Osteoblast (primary cell): ENCODE measurements at regions not wholly inside any gene's neighbourhood (a gene's known extent, or its start where the extent isn't known, plus 50 kb on each side); places are given as distances from the start of the nearest gene placed in this dataset.

ENCODE experiments used
- DNase-seq: peaks from one replicate; pipeline ENCODE4 v3.0.0; 2011; ENCODE audit warnings: low spot score, mixed read lengths; ENCODE audit not compliant: insufficient read length; ENCODE audit errors: missing footprints
- H2AFZ ChIP-seq: 2 replicates; pipeline ENCODE4 v1.6.0; 2011; ENCODE audit warnings: mild to moderate bottlenecking, low read length
- H3K27ac ChIP-seq: 2 replicates; pipeline ENCODE4 v1.5.1; 2011; ENCODE audit warnings: mild to moderate bottlenecking, low read depth, low read length, moderate library complexity
- H3K27me3 ChIP-seq: 2 replicates; pipeline ENCODE4 v1.6.0; 2012; ENCODE audit warnings: mild to moderate bottlenecking, control low read depth, inconsistent platforms, low read length, moderate library complexity; ENCODE audit not compliant: insufficient read depth
- H3K36me3 ChIP-seq: 2 replicates; pipeline ENCODE4 v1.5.1; 2011; ENCODE audit warnings: mild to moderate bottlenecking, low read length, control low read depth, moderate library complexity; ENCODE audit not compliant: insufficient read depth
- H3K4me1 ChIP-seq: 2 replicates; pipeline ENCODE4 v1.5.1; 2011; ENCODE audit warnings: mild to moderate bottlenecking, low read length, control low read depth, moderate library complexity; ENCODE audit not compliant: insufficient read depth
- H3K4me2 ChIP-seq: 2 replicates; pipeline ENCODE4 v1.6.0; 2011; ENCODE audit warnings: mild to moderate bottlenecking, low read length; ENCODE audit not compliant: insufficient read depth
- H3K4me3 ChIP-seq: fragments of 200-600 bp; sonication (generic); 3 replicates; pipeline ENCODE4 v1.5.1; 2012; ENCODE audit warnings: mild to moderate bottlenecking, low read length, inconsistent platforms; ENCODE audit not compliant: insufficient read depth
- H3K79me2 ChIP-seq: 2 replicates; pipeline ENCODE4 v1.6.0; 2012; ENCODE audit warnings: mild to moderate bottlenecking, low read length, control low read depth, inconsistent platforms; ENCODE audit not compliant: insufficient read depth
- H3K9me3 ChIP-seq: 2 replicates; pipeline ENCODE4 v1.5.1; 2011; ENCODE audit warnings: low read depth, low read length, control low read depth
- H4K20me1 ChIP-seq: 2 replicates; pipeline ENCODE4 v1.6.0; 2012; ENCODE audit warnings: mild to moderate bottlenecking, low read length, control low read depth; ENCODE audit not compliant: insufficient read depth
- TF ChIP-seq, protein P1 (sequence below): IDR thresholded peaks from 2 replicates; pipeline ENCODE4 v1.5.1; 2011; ENCODE audit warnings: mild to moderate bottlenecking, low read depth, low read length, moderate library complexity; ENCODE audit errors: extremely low read depth

DNA sequence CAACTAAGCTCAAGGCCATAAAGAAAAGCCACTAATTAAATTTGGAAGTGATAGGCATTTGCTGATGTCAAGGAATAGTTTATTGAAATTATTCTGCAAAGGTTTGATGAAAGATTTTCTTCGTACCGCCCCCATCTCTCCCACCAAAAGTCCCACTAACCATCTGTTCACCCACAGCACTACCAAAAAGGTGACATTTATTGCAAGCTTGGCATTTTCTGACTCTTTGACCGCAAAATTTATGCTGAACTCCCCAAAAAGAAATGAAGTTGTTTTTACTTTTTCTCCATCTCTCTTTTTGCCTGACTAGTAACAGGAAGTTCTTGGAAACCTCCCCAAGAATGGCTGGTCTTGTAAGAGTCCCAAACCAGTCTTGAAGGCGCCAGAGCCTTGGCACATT is 384.9 kb upstream of the SOX9 start:
- Histone ChIP-seq H3K9me3 (no peaks in the 10 kb centered on the region), H3K4me1 (no peaks in the 10 kb centered on the region), H3K4me2 (no peak overlapping the region), H3K36me3 (no peaks in the 10 kb centered on the region), H2AFZ (no peak overlapping the region), H3K4me3 (no peak overlapping the region), H3K79me2 (no peaks in the 10 kb centered on the region), H4K20me1 (no peaks in the 10 kb centered on the region), H3K27me3 (no peaks in the 10 kb centered on the region), H3K27ac (no peak overlapping the region)
- no peak for DNase-seq
- TF ChIP-seq, protein P1, sequence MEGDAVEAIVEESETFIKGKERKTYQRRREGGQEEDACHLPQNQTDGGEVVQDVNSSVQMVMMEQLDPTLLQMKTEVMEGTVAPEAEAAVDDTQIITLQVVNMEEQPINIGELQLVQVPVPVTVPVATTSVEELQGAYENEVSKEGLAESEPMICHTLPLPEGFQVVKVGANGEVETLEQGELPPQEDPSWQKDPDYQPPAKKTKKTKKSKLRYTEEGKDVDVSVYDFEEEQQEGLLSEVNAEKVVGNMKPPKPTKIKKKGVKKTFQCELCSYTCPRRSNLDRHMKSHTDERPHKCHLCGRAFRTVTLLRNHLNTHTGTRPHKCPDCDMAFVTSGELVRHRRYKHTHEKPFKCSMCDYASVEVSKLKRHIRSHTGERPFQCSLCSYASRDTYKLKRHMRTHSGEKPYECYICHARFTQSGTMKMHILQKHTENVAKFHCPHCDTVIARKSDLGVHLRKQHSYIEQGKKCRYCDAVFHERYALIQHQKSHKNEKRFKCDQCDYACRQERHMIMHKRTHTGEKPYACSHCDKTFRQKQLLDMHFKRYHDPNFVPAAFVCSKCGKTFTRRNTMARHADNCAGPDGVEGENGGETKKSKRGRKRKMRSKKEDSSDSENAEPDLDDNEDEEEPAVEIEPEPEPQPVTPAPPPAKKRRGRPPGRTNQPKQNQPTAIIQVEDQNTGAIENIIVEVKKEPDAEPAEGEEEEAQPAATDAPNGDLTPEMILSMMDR: no peak

DNA sequence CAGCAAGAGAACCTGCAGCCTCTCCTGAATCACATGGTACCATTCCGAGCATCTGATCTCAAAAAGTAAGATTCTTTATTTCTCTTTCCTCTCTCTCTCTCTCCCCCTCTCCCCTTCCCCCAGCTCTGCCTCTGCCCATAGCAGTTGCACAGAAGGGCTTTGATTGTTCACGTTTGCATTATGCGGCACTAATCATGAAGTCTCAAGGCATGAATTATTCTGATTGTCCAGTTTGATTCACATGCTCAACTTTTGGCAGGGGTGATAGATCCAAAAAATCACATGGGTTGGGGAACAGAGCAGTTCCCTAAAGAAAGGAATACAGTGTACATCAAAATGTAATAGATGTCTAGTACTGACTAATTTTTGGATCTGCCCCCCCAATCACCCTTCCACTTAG is 380.0 kb upstream of the SOX9 start:
- TF ChIP-seq, protein P1: no peak
- no peaks in the 10 kb centered on the region for H4K20me1 ChIP-seq
- H3K4me3 ChIP-seq: no peak overlapping the region
- H3K4me1 ChIP-seq: no peaks in the 10 kb centered on the region
- H3K9me3 ChIP-seq: no peaks in the 10 kb centered on the region
- no peak overlapping the region for H3K27ac ChIP-seq
- no peaks in the 10 kb centered on the region for H3K79me2 ChIP-seq
- no peak overlapping the region for H2AFZ ChIP-seq
- no peak for DNase-seq
- no peak overlapping the region for H3K4me2 ChIP-seq
- H3K27me3 ChIP-seq: no peaks in the 10 kb centered on the region
- no peaks in the 10 kb centered on the region for H3K36me3 ChIP-seq

DNA sequence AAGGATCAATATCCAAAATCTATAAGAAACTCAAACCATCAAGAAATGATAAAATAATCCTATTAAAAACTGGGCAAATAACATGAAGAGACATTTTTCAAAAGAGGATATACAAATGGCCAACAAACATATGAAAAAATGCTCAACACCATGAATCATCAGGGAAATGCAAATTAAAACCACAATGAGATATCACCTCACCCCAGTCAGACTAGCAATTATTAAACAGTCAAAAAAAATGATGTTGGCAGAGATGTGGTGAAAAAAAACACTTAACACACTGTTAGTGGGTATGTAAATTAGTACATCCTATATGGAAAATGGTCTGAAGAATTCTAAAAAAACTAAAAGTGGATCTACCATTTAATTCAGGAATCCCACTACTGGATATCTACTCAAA is 379.0 kb upstream of the SOX9 start:
- no peaks in the 10 kb centered on the region for H4K20me1 ChIP-seq

DNA sequence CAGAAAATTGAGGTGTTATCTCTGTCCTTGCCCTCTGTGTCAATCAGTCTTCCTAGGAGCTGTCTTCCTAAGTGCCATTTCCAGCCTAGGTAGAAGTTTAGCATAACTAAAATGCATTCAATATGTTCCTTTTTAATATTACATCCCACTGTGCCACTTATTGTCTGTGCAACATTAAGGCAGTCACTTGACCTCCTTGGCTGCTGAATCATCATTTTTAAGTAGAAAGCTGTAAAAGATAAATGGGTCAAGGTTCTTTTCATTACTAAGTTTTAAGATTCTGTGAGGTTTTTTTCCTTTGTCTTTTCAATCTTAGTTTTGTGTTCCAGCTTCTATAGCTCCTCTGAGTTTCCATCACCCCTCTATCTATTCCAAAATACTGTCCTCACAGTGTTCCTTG is 371.9 kb upstream of the SOX9 start:
- Histone ChIP-seq H4K20me1 (no peaks in the 10 kb centered on the region), H3K4me1 (no peaks in the 10 kb centered on the region), H3K36me3 (no peaks in the 10 kb centered on the region), H3K4me2 (no peak overlapping the region), H3K27ac (no peak overlapping the region), H2AFZ (no peak overlapping the region), H3K27me3 (no peaks in the 10 kb centered on the region), H3K4me3 (no peak overlapping the region), H3K9me3 (no peaks in the 10 kb centered on the region), H3K79me2 (no peaks in the 10 kb centered on the region)
- no peak for DNase-seq
- TF ChIP-seq, protein P1: no peak

More for the DNA sequence above, 379.0 kb upstream of the SOX9 start:
- Histone ChIP-seq H2AFZ (no peak overlapping the region), H3K9me3 (no peaks in the 10 kb centered on the region), H3K79me2 (no peaks in the 10 kb centered on the region), H3K27me3 (no peaks in the 10 kb centered on the region), H3K27ac (no peak overlapping the region), H3K36me3 (no peaks in the 10 kb centered on the region), H3K4me1 (no peaks in the 10 kb centered on the region), H3K4me2 (no peak overlapping the region), H3K4me3 (no peak overlapping the region)
- TF ChIP-seq, protein P1: no peak
- DNase-seq: no peak
